CD4-positive, alpha-beta T cell treated with Interleukin-6 at 100 ng/mL for 8 hours (primary cell): ENCODE measurements at regions not wholly inside any gene's neighbourhood (a gene's known extent, or its start where the extent isn't known, plus 50 kb on each side); places are given as distances from the start of the nearest gene placed in this dataset.
"Not testable (repeated sequence)": the region's sequence is repeated elsewhere in the genome, so short reads cannot be mapped to it uniquely, and the experiment has no call there.

Source experiments
- DNase-seq: peaks from one replicate; pipeline ENCODE4 v3.0.0-alpha.2; 2020; ENCODE audit warnings: mixed read lengths, low spot score

DNA sequence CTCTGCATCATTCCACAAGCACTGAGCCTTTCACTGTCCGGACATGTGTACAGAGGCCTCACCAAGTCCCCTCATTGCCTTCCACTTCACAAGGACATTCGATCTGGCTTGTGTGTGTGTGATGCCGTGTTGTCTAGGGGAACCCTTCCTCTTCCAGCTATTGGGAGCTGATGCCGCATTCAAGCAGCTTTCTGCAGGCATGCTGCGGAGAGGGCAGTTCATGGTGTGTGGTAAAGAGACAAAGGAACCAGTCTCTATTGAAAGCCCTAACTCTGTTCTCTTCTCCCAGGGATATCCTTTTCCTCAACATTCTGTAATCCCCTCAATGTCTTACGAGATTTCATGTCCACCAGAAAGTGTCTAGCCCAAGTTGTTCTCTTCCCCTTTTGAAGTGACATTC lies 141.6 kb downstream of the ALOX5 start:
- DNase-seq: no peak

DNA sequence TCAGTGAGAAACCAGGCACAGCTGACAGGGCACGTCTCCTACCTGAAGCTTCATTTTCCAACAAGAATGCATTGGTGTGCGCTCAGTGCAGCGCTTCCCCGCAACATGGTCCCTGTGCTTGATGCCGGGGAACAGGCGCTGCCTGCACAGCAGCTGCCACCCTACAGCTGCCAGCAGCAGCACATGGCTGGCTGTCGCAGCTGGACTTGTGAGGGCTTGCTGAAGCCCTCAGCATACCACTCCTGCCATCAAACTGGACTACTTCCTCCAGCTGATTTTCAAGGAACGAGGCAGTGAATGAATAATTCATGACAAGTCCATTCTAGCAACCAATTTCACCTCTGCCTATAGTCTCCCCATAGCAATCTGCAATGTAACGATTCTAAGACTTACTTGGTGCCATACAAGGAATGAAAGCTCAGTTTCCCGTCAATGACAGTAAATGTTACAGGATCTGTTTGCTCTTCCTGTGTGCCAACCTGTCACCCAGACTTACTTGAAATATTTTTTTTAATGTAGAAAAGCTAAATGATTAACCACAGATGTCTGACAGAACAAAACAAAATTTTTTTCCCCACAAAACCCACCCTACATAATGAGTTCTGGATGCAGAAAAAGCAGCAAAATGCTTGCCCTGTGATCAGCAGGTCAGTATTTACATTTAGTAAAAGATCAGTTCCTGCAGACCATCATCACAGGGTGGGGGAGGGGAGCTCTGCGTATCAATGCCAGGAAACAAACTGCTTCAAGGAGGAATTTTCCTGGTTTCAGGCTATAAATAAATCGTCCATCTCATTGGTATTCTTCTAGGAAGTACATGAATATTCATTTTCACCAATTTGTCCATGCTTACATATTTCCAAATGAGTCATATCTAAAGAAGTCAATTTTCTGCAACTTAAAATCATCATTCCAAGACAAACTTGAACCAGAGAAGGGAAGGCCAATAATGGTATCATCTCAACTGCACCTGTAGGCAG lies 140.6 kb downstream of the ALOX5 start:
- DNase-seq: no peak

DNA sequence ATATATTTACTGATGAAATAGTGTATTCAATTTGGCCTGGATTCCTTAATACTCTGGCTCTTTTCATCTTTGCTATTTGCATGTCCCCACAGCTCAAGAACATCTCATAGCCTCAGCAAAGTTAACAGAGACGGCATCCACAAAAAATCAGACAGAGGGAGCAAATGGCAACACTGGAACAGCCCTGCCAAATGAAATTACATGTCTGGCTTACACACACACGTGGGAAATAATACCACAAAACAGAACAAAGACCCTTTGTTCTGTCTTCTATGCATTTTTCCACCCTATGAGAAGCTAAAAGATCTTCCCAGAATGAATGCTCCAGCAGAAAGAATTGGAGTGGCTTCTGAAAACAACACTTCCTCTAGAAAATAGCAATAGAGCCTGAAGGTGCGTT lies 139.5 kb downstream of the ALOX5 start:
- no peak for DNase-seq

DNA sequence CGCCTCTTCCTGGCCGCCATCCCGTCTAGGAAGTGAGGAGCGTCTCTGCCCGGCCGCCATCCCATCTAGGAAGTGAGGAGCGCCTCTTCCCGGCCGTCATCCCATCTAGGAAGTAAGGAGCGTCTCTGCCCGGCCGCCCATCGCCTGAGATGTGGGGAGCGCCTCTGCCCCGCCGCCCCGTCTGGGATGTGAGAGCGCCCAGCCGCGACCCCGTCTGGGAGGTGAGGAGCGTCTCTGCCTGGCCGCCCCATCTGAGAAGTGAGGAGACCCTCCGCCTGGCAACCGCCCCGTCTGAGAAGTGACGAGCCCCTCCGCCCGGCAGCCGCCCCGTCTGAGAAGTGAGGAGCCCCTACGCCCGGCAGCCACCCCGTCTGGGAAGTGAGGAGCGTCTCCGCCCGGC lies 137.9 kb downstream of the ALOX5 start:
- DNase-seq: not testable (repeated sequence)

DNA sequence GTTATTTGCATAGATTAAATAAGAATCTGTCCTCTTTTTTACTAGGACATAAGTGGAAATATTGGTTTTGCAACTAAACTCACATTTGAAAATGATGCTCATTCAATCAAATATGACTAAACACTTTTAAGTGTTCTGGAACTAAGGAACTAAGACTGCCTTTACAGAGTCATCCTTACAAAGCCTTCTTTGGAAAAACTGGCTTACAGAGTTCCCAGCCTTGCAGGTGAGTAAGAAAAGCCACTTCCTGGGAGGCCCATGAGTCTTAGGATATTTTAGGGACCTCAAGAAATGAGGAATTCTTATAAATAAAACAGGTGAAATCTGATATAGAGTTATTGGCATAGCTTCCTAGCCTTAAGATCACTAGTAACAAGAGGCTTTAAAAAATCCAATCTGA lies 135.5 kb downstream of the ALOX5 start:
- no peak for DNase-seq

DNA sequence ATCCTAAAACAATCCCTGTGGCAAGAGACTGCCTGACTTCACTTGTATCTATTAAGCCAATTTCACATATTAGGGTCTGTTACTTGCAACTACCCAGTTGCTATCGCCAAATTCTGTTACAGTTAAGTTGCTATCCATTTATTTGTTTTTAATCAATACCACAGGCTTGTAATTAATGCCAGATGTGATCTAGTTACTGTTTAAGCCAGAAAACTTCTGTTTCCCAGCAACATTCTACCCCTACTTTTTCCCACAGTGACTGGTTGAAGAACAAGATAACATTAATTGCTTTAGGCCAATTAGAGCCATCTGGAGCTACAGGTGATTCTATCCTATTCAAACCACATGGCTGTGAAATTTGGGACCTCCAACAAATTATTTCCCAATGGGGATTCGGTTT lies 131.3 kb downstream of the ALOX5 start:
- no peak for DNase-seq

DNA sequence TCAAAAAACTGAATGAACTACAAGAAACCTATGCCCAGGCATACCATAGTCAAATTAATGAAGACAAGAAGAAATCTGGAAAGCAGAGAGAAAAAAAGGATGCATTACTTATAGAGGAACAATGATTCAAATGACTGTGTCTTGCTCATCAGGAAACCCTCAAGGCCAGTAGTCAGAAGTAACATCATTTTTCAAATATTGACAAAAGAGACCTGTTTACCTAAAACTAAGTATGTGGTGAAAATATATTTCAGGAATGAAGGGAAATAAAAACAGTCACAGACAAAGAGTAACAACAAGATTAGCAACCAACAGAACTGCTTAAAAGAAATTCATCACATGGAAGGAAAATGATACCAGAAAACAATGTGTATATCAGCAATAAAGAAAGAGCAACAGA lies 128.4 kb downstream of the ALOX5 start:
- no peak for DNase-seq

DNA sequence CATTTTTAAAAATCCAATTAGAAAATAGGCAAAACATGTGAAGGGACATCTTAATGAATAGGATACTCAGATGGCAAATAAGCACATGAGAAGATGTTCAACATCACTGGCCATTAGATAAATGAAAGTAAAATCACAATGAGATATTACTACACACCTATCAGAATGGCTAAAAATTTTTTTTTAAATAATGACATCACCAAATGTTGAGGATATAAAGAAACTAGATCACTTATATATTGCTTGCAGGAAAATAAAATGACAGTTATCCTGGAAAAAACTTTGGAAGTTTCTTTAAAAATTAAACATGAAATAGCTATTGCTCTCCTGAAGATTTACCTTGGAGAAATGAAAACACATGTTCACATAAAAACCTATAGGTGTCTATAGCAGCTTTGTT lies 127.8 kb downstream of the ALOX5 start:
- no peak for DNase-seq

DNA sequence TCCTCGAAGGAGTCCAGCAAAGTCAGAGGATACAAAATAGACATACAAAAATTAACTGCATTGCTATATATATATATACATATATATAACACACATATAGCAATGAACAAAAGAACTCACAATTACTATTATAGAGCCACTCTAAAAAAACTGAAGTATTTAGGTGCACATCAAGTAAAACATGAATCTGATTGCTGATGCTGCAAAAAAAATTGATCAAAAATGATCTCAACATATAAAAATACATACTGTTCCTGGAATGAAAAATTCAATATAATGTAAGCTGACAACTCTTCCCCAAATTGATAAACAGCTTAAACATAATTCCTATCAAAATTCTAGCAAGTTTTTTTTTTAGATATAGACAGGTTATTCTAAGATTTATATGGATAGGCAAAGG lies 126.8 kb downstream of the ALOX5 start:
- DNase-seq: no peak

DNA sequence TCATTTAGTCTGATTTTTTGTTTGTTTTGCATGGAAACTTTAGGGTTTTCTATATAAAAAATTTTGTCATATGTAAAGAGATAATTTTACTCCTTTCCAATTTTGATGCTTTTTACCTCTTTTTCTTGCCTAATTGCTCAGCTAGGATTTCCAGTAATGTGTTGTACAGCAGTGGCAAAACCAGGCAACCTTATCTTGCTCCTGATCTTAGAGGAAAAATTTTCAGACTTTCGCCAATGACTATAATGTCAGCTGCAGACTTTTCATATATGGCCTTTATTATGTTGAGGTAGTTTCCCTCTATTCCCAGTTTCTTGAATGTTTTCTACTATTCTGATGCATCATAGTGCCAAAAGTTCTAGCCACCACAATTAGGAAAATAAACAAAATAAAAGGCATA lies 126.3 kb downstream of the ALOX5 start:
- no peak for DNase-seq

DNA sequence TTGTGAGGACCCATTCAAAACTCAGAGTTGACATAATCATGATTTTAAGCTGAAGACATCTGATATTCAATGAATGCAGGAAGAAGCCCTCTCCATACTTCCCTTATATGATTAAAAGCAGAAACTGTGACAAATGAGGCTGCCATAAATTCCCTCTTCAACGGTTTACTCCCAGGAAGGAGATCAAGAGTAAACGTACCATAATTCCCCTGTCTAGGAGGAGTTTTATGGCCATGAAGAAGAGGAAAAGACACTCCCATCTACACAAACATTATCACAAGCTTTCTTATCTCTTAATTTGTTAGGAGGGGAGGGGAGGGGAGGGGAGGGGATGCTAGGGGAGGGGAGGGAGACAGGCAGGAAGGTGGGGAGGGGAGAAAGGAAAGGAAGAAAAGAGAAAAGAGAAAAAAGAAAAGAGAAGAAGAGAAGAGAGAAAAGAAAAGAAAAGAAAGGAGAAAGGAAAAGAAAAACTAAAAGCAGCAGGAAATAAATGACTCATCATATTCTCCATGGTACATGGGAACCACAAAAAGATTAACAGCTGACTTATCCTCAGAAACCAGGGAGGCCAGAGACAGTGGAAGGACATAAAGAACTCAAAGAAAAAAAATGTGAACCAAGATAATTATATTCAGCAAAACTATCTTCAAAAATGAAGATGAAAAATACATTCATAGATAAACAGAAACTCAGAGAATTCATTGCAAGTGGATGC lies 121.6 kb downstream of the ALOX5 start:
- no peak for DNase-seq
